Nephron (organoid): ENCODE measurements at regions not wholly inside any gene's neighbourhood (a gene's known extent, or its start where the extent isn't known, plus 50 kb on each side); places are given as distances from the start of the nearest gene placed in this dataset.

Experiments used
- H3K27ac Mint-ChIP-seq, 3 experiments: 2 replicates each; pipeline ENCODE4 v1.8.0; 2020; ENCODE audit warnings: mixed read lengths in 3 of 3, mild to moderate bottlenecking in 2 of 3, moderate library complexity in 1 of 3
- H3K27me3 Mint-ChIP-seq: 2 replicates; pipeline ENCODE4 v1.8.0; 2021; ENCODE audit warnings: low read depth, mild to moderate bottlenecking, moderate library complexity, mixed read lengths
- H3K36me3 Mint-ChIP-seq: 2 replicates; pipeline ENCODE4 v1.8.0; 2020; ENCODE audit warnings: low read depth, mixed read lengths
- H3K4me1 Mint-ChIP-seq: 2 replicates; pipeline ENCODE4 v1.8.0; 2020; ENCODE audit warnings: mixed read lengths
- H3K4me3 Mint-ChIP-seq, 3 experiments: 2 replicates each; pipeline ENCODE4 v1.8.0; 2020; ENCODE audit warnings: mild to moderate bottlenecking in 3 of 3, mixed read lengths in 3 of 3, moderate library complexity in 2 of 3
- H3K9me3 Mint-ChIP-seq: 2 replicates; pipeline ENCODE4 v1.8.0; 2020; ENCODE audit warnings: mixed read lengths
- CTCF ChIP-seq, 3 experiments: fragments of 200-600 bp; sonication (generic); IDR thresholded peaks; one replicate each; pipeline ENCODE4 v1.5.0; 2021; ENCODE audit warnings: antibody characterized with exemption in 3 of 3; ENCODE audit not compliant: unreplicated experiment in 3 of 3

- H3K27ac Mint-ChIP-seq = no peak overlapping the region
- H3K27me3 Mint-ChIP-seq = no peaks in the 10 kb centered on the region
- no peaks in the 10 kb centered on the region for H3K4me1 Mint-ChIP-seq
These were observed 145.8 kb upstream of the TSHZ2 start for GRCh38 chr20:52826321-52826720.

GRCh38 chr20:52824494-52825216, 147.5 kb upstream of the TSHZ2 start:
- Mint-ChIP-seq H3K36me3 (no peaks in the 10 kb centered on the region), H3K4me3 (no peak overlapping the region), H3K9me3 (peaks cover 1% of the 10 kb centered on the region), H3K4me1 (no peaks in the 10 kb centered on the region), H3K27ac (no peak overlapping the region), H3K27me3 (no peaks in the 10 kb centered on the region)
- no peak for TF ChIP-seq CTCF (IDR thresholded peaks at IDR 0.05; ENCODE audit: unreplicated experiment in 3 of 3)

More at GRCh38 chr20:52826321-52826720, 145.8 kb upstream of the TSHZ2 start:
- Mint-ChIP-seq H3K9me3 (peaks cover 8% of the 10 kb centered on the region), H3K4me3 (no peak overlapping the region), H3K36me3 (no peaks in the 10 kb centered on the region)
- TF ChIP-seq CTCF (IDR thresholded peaks at IDR 0.05; ENCODE audit: unreplicated experiment in 3 of 3) = no peak

DNA sequence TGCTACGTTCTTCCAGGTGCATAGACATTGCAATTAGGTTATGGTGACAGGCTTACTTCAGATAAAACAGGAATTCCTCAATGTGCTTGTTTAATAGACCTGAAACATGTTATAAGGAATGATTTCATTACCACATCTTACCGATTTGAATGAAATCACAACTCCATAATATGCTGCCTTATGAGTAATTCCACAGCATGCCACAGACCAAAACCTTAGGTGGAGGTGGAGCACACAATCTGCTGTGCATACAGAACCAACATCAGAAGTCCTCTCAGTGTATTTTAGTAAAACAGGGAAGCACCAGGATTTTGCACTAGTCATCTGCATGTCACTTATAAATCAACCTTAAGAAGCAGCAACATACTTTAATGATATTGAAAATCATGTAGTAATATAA, 148.9 kb upstream of the TSHZ2 start:
- no peaks in the 10 kb centered on the region for H3K4me1 Mint-ChIP-seq
- H3K36me3 Mint-ChIP-seq = no peaks in the 10 kb centered on the region
- H3K4me3 Mint-ChIP-seq = no peak overlapping the region
- H3K9me3 Mint-ChIP-seq = no peaks in the 10 kb centered on the region
- H3K27me3 Mint-ChIP-seq = no peaks in the 10 kb centered on the region
- no peak for TF ChIP-seq CTCF (IDR thresholded peaks at IDR 0.05; ENCODE audit: unreplicated experiment in 3 of 3)
- no peak overlapping the region for H3K27ac Mint-ChIP-seq

DNA sequence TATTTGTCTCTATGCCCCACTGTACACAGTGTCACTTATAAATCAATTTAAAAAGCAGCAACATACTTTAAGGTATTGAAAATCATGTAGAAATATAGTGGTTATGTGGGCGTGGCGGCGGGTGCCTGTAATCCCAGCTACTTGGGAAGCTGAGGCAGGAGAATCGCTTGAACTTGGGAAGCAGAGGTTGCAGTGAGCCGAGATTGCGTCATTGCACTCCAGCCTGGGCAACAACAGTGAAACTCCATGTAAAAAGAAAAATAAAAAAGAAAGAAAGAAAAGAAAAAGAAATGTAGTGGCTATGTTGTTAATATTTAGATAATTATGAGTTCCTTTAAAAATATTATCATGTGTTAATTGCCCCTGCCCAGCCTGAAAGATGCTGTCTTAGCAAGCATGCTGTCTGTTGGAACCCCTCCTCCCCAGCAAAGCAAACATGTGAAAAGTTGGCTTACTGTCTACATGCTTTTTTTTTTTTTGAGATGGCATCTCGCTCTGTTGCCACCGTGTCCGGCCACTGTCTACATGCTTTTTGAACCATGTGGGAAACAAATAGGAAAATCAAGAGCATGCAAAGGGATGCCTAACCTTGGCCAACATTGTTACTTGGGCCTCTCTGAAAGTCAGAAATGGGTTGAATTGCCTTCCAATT, 151.4 kb upstream of the TSHZ2 start:
- no peak overlapping the region for H3K4me3 Mint-ChIP-seq
- H3K36me3 Mint-ChIP-seq = no peaks in the 10 kb centered on the region
- no peaks in the 10 kb centered on the region for H3K9me3 Mint-ChIP-seq
- H3K4me1 Mint-ChIP-seq = no peaks in the 10 kb centered on the region
- TF ChIP-seq CTCF (IDR thresholded peaks at IDR 0.05; ENCODE audit: unreplicated experiment in 3 of 3) = no peak
- no peak overlapping the region for H3K27ac Mint-ChIP-seq
- H3K27me3 Mint-ChIP-seq = no peaks in the 10 kb centered on the region

- H3K9me3 Mint-ChIP-seq = no peaks in the 10 kb centered on the region
- no peaks in the 10 kb centered on the region for H3K27me3 Mint-ChIP-seq
- no peak overlapping the region for H3K27ac Mint-ChIP-seq
- H3K36me3 Mint-ChIP-seq = no peaks in the 10 kb centered on the region
- no peak for TF ChIP-seq CTCF (IDR thresholded peaks at IDR 0.05; ENCODE audit: unreplicated experiment in 3 of 3)
- H3K4me3 Mint-ChIP-seq = no peak overlapping the region
- no peaks in the 10 kb centered on the region for H3K4me1 Mint-ChIP-seq
These were observed 153.7 kb upstream of the TSHZ2 start for GRCh38 chr20:52818491-52818890.

DNA sequence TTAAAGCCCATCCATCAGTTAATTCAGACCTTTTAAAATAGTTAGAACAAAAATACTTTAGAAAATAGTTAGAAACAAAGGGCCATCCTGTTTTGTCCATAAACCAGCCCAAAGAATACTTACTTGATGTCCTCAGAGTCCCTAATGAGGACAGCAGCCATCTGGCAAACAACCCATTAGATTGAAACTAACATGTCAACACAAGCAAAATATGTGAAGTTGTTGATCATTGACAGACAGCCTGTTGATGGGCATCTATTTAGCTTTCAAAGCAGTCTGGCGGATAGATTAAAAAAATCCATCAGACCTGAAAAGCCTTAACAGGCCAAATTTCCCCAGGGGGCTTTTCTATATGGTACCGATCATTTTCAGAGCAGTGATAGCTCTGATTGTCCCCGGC, 154.2 kb upstream of the TSHZ2 start:
- no peaks in the 10 kb centered on the region for H3K9me3 Mint-ChIP-seq

More for the DNA sequence above, 154.2 kb upstream of the TSHZ2 start:
- H3K27ac Mint-ChIP-seq = no peak overlapping the region
- TF ChIP-seq CTCF (IDR thresholded peaks at IDR 0.05; ENCODE audit: unreplicated experiment in 3 of 3) = no peak
- no peaks in the 10 kb centered on the region for H3K4me1 Mint-ChIP-seq
- H3K4me3 Mint-ChIP-seq = no peak overlapping the region
- H3K36me3 Mint-ChIP-seq = no peaks in the 10 kb centered on the region
- no peaks in the 10 kb centered on the region for H3K27me3 Mint-ChIP-seq
